HG02571 (cell line): ENCODE measurements at regions not wholly inside any gene's neighbourhood (a gene's known extent, or its start where the extent isn't known, plus 50 kb on each side); places are given as distances from the start of the nearest gene placed in this dataset.
"Not testable (repeated sequence)": the region's sequence is repeated elsewhere in the genome, so short reads cannot be mapped to it uniquely, and the experiment has no call there.

ENCODE experiments used
- ATAC-seq: cut with Tn5 transposase; IDR thresholded peaks from one replicate; pipeline ENCODE4 v1.9.1; 2021; ENCODE audit warnings: mild to moderate bottlenecking, moderate library complexity; ENCODE audit not compliant: unreplicated experiment

DNA sequence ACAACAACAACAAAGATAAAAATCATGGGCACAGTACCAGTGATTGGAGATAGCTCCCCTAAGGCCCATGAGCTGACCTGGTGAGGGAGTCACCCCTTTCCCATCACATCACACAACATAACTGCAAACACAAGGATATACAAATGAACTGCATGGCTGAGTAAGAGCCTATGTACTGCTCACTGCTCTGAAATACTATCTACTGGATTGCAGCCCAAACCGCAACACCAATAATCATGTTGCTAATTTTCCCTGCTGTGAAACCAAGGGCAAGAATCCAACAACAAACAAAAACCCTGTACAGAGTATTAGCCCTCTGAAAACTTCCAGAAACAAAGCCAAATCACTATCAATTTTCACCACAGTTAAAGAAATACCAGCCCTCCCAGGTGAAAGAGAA lies 1893.2 kb downstream of the PCDH9 start:
- no peak for ATAC-seq

DNA sequence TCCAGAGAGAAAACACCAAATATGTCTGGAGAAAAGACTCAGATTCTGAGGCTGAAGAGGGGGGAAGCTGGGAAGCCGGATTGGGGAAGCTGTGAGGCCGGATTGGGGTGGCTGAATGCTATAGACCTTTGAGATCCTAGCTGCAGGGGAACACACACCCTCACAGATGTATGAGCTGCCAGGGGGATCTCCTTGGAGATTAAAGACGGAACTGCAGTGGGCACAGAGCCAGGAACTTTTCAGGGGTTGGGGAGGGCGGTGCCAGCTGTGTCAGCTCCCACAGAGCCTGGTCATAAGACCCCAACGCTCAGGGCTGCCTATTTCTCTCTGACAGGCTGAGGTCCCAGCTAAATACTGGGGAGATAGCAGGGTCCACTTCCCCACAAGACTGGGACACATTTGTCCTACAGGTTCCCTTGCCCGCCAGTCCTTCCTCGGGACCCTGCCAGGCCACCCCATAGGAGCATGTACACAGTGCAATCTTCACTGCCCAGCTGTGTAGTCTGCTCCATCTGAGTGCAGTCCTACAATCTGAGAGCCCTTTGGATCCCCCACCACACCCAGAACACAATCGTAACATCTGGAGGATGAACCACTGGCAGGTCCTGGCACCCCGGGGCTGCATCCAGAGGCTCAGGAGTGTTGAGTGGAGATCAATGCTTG lies 1893.9 kb downstream of the PCDH9 start:
- ATAC-seq, result no peak

DNA sequence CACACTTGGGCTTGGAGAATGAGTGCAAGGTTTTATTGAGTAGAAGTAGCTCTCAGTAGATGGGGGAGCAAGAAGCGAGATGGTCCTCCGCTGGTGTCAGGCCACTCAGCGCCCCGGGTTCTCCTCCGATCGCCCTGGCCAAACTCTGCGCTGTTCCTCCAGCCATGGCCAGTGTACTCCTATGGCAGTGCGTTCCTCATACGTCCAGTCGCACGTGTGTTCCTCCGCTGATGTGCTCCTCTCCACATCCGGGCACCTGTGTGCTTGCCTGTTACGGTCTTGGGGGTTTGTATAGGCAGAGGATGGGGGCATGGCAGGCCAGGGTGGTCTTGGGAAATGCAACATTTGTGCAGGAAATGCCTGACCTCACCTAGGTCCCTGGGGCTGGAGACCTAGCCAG lies 1899.4 kb downstream of the PCDH9 start:
- no peak for ATAC-seq

DNA sequence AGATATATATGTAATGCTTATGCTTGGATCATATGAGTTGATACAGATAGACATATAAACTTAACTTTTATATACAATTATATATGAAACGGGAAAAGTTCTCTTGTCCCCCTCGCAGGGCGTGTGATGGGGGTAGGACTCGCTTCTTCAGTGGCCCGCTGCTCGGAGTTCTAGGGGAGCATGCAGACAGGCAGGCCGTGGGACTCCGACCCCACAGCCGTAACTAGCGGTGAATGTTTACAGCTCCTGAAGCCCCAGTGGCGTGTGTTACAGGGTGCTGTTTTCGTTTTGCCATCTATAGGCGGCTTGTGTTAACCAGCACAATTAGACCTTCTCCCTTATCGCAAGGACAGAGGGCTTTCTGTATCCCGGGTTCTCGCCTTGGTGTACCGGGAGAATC lies 1899.8 kb downstream of the PCDH9 start:
- no peak for ATAC-seq

DNA sequence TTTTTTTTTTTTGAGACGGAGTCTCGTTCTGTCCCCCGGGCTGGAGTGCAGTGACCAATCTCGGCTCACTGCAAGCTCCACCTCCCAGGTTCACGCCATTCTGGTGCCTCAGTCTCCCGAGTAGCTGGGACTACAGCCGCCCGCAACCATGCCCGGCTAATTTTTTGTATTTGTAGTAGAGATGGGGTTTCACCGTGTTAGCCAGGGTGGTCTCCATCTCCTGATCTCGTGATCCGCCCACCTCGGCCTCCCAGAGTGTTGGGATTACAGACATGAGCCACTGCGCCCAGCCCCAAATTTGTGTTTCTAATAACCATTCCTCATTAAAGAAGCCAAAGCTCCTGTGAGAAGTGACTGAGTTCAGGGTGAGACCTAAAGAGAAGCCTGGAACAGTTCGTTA lies 1906.9 kb downstream of the PCDH9 start:
- ATAC-seq, result not testable (repeated sequence)

DNA sequence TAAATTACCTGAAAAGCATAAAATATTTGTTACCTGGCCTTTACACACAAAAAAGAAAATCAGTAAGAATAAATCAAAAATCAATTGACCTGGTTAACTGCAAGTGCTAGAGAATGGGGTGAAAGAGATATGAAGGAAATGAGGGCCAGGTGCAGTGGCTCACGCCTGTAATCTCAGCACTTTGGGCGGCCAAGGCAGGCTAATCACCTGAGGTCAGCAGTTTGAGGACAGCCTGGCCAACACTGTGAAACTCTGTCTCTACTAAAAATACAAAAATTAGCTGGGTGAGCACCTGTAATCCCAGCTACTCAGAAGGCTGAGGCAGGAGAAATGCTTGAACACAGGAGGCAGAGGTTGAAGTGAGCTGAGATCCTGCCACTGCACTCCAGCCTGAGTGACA lies 1908.7 kb downstream of the PCDH9 start:
- not testable (repeated sequence) for ATAC-seq

DNA sequence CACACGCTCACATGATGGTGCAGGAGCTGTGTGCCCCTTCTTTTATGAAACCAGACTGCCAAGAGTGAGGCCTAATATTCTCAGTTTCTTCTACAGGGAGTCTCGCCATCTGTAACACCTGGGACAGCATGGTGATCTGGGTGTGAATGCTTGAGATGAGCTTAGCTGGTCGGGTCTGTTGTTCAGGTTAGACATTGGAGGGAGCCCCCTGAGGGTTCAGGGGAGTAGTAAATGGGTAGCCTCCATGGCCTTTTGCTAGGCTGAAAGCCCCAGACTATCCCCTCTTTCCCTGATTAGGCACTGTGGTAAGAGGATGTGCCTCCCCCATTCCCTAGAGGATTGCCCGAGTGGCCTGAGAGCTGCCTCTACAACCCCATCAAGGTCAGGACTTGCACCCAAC lies 1916.1 kb downstream of the PCDH9 start:
- ATAC-seq, result no peak

DNA sequence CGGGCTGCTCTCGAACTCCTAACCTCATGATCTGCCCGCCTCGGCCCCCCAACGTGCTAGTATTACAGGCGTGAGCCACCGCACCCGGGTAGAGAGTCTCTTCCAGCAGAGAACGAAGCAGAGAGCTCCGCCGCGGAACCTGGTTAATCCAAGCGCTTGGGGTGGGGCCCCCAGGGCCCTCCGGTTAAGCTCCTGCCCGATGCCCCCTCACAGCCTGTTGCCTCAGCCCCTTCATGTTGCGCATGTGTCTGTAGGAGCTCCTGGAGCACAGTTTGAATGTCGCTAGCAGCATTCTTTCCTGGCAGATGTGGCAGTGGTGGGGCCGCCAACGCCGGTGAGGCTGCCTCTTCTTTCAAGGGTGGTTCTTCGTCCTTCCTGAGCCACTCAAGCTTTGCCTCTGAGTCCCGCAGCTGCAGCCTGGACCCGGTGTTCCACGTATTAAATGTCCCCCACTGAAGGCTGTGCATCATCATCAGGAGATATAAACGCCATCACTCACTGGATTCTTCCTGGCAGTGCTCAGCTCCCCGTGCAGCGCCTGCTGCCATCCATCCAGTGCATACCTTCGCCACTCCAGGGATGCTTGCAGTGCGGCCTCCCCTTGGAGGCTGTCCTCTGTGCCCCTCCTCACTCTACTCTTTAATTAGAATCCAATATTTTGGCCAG lies 1919.3 kb downstream of the PCDH9 start:
- no peak for ATAC-seq

DNA sequence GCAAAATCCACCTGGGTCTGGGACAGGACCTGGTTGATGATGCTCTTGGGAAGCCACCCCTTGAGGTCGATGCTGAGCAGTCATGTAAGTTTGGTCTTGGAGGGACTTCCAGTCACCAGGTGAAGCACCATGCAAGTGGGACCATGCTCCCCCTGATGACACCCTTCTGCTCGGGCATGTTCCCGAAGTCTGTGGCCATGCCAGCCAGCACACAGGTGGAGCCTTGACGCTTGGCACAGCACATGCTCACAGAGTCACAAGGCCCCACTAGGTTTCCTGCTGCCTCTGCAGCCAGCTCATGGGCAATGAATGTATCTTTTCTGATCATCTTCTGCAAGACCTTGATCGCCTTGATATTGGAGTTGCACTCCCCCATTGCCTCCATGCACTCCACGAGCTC lies 1920.2 kb downstream of the PCDH9 start:
- no peak for ATAC-seq

DNA sequence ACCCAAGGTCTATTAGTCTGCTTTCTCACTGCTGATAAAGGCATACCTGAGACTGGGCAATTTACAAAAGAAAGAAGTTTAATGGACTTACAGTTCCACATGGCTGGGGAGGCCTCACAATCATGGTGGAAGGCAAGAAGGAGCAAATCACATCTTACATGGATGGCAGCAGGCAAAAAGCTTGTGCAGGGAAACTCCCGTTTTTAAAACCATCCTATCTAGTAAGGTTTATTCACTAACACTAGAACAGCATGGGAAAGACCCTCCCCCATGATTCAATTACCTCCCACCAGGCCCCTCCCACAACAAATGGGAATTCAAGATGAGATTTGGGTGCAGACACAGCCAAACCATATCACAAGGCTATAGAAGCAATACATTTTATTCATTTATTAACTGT lies 1921.4 kb downstream of the PCDH9 start:
- not testable (repeated sequence) for ATAC-seq

DNA sequence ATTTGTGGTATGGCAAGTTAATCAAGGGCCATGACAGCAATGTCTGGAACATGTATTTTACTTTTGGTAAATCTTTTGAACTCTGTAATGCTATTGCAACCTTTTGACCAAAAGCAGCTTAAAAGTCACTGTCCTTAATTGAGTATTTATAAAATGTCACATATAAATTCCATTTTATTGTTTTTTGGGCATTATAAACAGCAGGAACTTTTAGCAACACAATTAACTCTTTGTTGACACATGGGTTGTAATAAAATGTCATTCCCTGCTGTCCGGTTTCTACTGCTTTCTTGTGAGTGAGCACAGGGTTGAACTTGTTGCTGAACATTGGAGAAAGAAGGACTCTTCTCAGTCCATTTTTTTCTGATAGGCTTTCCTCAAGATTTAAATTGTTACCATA lies 1923.1 kb downstream of the PCDH9 start:
- no peak for ATAC-seq

DNA sequence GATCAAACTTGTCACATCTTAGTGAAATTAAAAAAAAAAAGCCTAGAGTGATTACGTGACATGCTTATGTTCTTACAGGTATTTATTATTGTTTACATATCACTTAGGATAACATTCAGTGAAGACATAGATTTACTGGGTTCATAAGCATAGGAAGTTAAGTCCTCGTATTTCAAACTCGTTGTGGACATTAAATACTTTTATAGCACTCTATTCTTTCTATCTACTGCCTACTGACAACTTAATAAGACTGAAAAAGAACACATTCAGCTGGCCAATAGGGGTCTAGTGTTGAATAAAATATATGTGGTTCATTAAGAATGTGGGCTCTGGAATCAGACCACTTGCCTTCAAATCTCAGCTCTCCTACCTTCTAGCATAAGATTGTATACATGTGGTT lies 1927.4 kb downstream of the PCDH9 start:
- no peak for ATAC-seq

DNA sequence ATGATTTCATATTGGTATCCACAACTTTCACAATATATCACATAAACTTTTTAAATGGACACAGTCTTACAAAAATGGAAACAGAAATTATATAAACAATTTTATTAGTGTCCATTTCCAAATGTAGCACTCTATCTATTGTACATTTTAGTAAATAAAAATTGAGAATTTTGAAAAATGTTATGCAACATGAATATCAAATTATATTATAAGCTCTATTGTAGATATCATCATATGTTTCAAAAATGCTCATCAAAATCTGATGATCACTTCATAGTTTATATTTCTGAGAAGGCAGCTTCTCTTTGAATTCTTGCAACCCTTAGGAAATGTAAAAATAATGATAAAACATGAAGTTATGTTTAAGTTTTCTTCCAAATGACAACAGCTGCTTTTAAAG lies 1928.6 kb downstream of the PCDH9 start:
- no peak for ATAC-seq

DNA sequence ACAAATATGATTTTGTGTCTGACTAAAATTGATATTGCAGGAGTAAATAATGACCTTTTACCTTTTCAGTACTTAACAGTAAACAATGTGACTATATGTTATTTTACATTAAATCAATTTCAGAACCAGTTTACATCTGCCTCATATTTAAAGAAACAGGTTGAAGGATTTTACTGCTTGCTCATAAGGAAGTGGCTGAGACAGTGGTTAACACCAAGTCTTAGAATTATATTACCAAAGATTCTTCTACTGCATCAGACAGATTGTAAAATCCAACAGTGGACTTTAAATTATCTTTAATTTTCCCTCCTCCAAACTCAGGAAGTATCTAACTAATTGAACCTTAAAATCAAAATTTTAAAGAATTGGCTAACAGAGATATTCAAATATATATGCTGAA lies 1929.9 kb downstream of the PCDH9 start:
- ATAC-seq, result no peak

DNA sequence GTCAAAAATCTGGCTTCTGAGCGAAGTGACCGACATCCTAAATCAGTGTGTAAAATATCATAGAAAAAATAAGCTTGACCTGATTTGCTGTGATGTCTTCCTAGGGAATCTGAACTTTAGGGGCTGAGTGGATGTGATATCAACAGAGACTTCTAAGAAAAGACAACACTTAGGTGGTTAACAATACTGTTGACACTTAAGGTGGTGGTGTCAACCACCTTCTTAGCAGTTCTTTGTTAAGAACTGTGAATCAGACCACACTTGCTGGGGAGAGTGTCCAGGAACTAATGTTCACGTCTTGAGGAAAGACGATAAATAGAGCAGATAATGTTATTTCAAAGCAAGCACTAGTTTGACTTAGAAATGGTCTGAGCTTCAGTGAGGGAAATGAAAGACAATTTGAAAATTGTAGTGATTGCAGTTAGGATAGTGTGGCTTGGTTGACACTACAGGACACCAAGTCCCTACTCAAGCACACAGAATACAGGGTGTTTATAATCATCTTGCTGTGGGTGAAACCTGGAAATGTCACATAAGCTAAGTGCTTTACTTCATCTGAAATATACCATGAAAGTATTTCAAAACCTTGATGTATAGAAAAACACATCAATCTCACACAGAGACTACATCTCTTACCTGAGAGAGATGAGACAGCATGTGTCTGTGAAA lies 1936.5 kb downstream of the PCDH9 start:
- no peak for ATAC-seq

DNA sequence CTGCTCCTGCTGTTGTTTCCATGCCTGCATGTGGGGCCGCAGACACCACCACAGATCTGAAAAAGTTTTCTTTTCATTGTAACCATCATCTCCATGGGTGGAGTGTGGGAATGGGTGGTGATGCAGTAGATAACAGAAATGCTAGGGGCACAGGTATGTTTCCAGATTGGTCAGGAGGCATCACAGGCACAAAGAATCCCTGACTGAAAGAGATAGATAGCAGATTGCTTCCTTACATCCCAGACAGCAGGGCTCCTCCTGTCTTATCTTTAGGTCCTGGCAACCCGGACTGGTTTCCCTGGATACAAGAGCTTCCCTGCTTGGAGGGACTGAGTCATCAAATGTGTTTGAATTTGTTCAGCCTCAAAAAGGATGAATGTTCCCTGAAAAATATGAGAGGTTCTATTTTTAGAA lies 1937.6 kb downstream of the PCDH9 start:
- no peak for ATAC-seq

DNA sequence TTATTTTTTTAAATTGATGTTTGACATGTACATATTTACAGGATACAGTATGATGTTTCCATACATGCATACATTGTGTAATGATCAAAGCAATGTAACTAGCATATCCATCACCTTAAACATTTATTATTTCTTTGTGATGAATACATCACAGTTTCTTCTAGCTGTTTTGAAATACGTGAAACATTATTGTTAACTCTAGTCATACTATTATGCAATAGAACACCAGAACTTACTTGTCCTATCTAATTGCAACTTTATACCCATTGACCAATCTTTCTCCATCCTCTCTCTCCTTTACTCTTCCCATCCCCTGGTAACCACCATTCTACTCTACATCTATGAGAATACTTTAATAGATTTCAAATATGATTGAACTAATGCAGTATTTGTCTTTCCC lies 1942.7 kb downstream of the PCDH9 start:
- ATAC-seq, result no peak

DNA sequence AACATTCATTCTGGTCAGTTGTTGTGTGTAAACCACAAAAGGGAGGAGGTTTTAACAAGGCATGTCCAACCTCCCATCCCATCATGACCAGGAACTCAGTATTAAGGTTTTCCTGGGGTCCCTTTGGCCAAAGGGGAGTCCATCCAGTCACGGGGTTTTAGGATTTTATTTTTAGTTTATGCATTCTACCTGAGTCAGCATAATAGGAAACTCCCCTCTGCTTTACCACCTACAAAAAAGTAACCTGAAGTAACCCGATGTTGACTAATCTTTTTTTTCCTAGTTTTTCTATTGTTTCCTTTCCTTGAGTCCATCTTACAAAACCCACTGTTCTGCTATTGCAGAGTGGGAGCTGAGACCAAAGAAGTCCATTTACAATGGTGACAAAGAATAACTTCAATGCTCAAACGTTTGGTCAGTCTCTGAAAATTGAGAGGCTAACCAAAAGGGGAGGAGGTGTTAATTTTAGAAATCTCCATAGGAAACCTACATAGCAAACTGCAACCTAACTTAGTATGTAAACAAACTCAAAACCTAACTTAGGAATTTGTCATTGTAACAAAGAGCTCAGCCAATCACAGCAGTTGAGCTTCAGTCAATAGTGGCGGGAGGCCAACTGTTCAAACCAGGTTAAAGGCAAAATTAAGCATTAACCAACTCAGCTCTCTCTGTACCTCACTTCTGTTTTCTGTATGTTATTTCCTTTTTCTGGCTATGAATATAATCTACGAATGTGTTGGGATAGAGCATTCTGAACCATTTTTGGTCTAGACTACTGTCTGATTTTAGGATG lies 1954.1 kb downstream of the PCDH9 start:
- no peak for ATAC-seq

DNA sequence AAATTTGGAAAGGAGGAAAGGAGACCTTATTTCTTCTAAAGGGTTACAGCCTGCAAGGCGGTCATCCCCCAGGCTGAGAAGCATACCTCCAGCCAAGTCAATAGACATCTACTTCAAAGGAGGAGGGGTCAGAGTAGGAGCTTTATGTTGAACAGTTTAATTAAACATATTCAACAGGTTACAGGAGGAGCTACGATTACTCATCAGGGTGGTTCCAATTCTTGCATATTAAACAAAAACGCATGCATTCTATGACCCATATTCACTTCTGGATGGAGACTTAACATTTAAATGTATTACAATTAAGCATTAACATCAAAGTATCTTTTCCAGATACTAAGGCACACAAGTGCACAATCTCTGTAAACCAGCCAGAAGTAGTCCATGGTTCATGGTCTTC lies 1955.0 kb downstream of the PCDH9 start:
- no peak for ATAC-seq

DNA sequence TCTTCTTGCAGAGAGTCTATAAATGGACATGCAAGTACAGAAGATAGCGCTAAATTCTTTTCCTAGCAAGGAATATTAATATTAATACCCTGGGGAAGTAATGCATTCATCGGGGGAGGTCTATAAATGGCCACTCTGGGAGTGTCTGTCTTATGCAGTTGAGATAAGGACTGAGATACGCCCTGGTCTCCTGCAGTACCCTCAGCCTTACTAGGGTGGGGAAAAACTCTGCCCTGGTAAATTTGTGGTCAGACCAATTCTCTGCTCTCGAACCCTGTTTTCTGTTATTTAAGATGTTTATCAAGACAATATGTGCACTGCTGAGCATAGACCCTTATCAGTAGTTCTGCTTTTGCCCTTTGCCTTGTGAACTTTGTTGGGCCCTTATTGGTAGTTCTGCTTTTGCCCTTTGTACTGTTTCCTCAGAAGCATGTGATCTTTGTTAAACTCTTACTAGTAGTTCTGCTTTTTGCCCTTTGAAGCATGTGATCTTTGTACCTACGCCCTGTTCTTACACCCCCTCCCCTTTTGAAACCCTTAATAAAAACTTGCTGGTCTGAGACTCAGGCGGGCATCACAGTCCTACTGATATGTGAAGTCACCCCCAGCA lies 1956.2 kb downstream of the PCDH9 start:
- not testable (repeated sequence) for ATAC-seq

DNA sequence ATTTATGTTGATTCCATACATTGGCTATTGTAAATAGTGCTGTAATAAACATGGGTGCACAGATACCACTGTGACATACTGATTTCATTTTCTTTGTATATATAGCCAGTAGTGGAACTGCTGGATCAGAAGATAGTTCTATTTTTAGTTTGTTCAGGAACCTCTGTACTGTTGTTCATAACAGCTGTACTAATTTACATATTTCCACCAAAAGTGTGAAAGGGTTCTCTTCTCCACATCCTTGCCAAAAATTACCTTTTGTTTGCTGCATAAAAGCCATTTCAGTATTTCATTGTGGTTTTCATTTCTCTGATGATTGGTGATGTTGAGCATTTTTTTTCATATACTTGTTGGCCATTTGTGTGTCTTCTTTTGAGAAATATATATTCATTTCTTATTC lies 1962.1 kb downstream of the PCDH9 start:
- no peak for ATAC-seq
